Suprapubic skin (tissue), 3 donors: ENCODE measurements at regions not wholly inside any gene's neighbourhood (a gene's known extent, or its start where the extent isn't known, plus 50 kb on each side); places are given as distances from the start of the nearest gene placed in this dataset.

Experiments used
- POLR2A ChIP-seq, 2 donors: fragments of 450-650 bp; IDR thresholded peaks; one replicate each; pipeline ENCODE4 v1.6.1; 2017; ENCODE audit warnings: antibody characterized with exemption in 2 of 2, mild to moderate bottlenecking in 2 of 2, moderate library complexity in 2 of 2
- TF ChIP-seq, protein P1 (sequence below), 2 donors: fragments of 200-600 bp in 1 of 2; fragments of 450-650 bp in 1 of 2; sonication (generic) in 1 of 2; IDR thresholded peaks; one replicate each; pipeline ENCODE4 v1.5.1; 2016 to 2019; ENCODE audit warnings: antibody characterized with exemption in 2 of 2, mild to moderate bottlenecking in 1 of 2, moderate library complexity in 1 of 2

GRCh38 chr19:46944123-46944748 lies 75.4 kb upstream of the NPAS1 start:
- TF ChIP-seq, protein P1, sequence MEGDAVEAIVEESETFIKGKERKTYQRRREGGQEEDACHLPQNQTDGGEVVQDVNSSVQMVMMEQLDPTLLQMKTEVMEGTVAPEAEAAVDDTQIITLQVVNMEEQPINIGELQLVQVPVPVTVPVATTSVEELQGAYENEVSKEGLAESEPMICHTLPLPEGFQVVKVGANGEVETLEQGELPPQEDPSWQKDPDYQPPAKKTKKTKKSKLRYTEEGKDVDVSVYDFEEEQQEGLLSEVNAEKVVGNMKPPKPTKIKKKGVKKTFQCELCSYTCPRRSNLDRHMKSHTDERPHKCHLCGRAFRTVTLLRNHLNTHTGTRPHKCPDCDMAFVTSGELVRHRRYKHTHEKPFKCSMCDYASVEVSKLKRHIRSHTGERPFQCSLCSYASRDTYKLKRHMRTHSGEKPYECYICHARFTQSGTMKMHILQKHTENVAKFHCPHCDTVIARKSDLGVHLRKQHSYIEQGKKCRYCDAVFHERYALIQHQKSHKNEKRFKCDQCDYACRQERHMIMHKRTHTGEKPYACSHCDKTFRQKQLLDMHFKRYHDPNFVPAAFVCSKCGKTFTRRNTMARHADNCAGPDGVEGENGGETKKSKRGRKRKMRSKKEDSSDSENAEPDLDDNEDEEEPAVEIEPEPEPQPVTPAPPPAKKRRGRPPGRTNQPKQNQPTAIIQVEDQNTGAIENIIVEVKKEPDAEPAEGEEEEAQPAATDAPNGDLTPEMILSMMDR (IDR thresholded peaks at IDR 0.05) = no peak
- no peak for TF ChIP-seq POLR2A (IDR thresholded peaks at IDR 0.05)
